GM08714 (cell line): ENCODE measurements at regions not wholly inside any gene's neighbourhood (a gene's known extent, or its start where the extent isn't known, plus 50 kb on each side); places are given as distances from the start of the nearest gene placed in this dataset.

Experiments
- H3K4me3 ChIP-seq: fragments of 200-500 bp; sonication (Bioruptor generic); 2 replicates; pipeline ENCODE4 v1.5.1; 2014; ENCODE audit warnings: mild to moderate bottlenecking, low read length, inconsistent platforms
- ZNF274 ChIP-seq: IDR thresholded peaks from 2 replicates; pipeline ENCODE4 v1.6.1; 2012; ENCODE audit warnings: mild to moderate bottlenecking, low read depth, low read length

DNA sequence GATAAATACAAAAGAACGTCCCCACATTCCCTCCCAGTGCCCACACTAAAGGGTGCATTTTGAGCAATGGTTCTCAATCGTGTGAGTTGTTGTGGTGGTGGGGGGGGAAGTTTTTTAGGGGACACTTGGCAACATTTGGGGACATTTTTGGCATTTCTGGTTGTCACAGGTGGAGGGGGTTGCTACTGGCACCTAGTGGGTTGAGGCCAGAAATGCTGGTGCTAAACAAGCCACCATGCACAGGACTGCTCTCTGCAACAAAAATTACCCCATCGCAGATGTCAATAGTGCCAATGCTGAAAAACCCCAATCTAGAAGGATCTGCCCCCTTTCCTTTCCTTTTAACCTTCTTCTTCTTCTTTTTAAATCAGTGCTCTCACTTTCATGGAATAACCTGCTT is 453.3 kb downstream of the TSHZ3 start:
- H3K4me3 ChIP-seq, result no peak overlapping the region
- no peak for TF ChIP-seq ZNF274

GRCh38 chr19:30891051-30891450 is 458.2 kb downstream of the TSHZ3 start:
- no peak for TF ChIP-seq ZNF274
- H3K4me3 ChIP-seq, result no peak overlapping the region

GRCh38 chr19:30890033-30890432 is 459.2 kb downstream of the TSHZ3 start:
- H3K4me3 ChIP-seq, result no peak overlapping the region
- no peak for TF ChIP-seq ZNF274

DNA sequence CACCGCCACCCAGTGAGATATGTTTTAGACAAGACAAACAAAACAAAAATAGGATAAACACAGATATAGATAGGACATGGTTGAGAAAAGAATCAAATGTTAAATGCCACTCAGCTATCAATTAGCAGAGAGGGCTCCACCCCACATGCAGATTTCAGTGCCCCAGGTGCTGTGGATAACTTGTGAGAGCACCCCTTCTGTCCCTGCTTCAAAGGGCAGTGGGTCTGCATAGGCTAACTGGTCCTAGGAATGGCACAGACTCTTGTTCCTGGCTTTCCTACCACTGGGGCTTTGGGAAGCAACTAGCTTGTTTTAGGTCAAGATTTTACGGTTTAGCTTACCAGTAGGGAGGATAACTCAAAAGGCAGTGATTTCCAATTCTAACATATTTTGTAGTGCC is 460.3 kb downstream of the TSHZ3 start:
- no peak for TF ChIP-seq ZNF274
- no peak overlapping the region for H3K4me3 ChIP-seq

DNA sequence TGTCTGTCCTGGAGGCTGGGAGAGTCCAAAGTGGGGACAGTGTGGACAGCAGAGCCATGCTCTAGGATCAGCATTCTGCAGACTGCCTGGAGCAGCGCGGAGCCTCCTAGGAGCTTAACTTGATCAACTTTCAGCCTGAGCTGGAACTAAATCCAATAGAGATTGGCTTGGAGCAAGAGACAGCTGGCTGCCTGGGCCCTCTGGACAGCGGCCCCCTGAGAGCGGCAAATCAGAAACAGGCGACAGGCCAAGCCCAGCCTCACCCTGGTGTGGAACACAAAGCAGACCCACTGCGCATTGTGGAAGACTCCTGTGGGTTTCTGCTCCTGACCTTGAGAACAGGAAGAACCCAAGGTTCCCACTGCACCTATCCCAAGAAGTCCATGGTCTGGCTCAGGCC is 462.2 kb downstream of the TSHZ3 start:
- H3K4me3 ChIP-seq, result no peak overlapping the region
- no peak for TF ChIP-seq ZNF274

GRCh38 chr19:30886222-30886621 is 463.0 kb downstream of the TSHZ3 start:
- no peak overlapping the region for H3K4me3 ChIP-seq
- no peak for TF ChIP-seq ZNF274

DNA sequence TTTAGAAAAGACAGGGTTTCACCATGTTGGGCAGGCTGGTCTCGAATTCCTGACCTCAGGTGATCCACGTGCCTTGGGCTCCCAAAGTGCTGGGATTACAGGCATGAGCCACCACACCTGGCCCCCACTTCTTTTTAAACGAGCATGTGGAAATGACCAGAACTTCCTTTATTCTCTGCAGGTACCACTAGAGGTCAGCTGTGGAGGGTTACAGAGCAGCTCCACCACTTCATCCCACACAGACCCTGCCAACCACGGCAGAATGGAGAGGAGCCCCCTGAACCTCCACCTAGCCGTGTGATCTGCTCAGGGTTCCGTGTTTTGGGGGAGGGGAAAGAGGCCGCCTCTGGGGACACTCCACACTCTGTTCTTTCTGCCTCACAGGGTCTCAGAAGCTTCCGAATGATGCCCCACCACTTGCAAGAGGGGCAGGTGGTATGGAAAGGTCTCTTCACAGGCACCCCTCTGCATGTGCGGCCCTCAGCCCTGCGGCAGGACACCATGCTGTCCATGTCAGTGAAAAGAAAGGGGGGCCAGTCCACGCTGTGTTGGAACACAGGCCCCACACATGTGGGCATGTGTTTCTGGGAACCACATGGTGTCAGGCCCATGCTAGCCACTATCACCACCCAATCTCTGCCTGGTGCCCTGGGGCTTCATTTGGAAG is 465.0 kb downstream of the TSHZ3 start:
- no peak for TF ChIP-seq ZNF274
- no peak overlapping the region for H3K4me3 ChIP-seq

GRCh38 chr19:30883071-30883470 is 466.2 kb downstream of the TSHZ3 start:
- H3K4me3 ChIP-seq, result no peak overlapping the region
- TF ChIP-seq ZNF274, result no peak

- H3K4me3 ChIP-seq, result no peak overlapping the region
- TF ChIP-seq ZNF274, result no peak
Measured at GRCh38 chr19:30882411-30883005, 466.7 kb downstream of the TSHZ3 start.

DNA sequence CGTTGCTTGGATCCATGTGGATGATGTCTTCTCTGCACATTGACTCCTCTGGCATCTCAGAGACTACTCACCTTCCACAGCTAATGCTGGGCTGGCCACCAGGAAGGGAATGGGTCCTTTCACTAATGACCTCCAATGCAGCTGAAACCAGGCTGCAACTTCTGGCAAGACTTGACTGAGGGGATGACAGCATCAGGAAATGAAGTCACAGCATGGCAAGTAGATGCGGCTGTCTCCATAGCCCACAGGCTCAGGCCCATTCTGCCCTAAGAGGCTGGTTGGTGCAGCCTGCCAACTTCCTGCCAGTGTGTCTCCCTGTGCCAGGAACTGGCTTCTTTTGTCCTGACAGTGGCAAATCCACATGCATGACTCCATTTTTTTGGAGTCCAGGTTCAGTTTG is 467.3 kb downstream of the TSHZ3 start:
- TF ChIP-seq ZNF274, result no peak

GRCh38 chr19:30881281-30881680 is 468.0 kb downstream of the TSHZ3 start:
- H3K4me3 ChIP-seq, result no peak overlapping the region
- no peak for TF ChIP-seq ZNF274

More for the DNA sequence above, 467.3 kb downstream of the TSHZ3 start:
- H3K4me3 ChIP-seq, result no peak overlapping the region

- TF ChIP-seq ZNF274, result no peak
- no peak overlapping the region for H3K4me3 ChIP-seq
Measured at GRCh38 chr19:30880551-30880950, 468.7 kb downstream of the TSHZ3 start.

GRCh38 chr19:30880151-30880550 is 469.1 kb downstream of the TSHZ3 start:
- no peak for TF ChIP-seq ZNF274

DNA sequence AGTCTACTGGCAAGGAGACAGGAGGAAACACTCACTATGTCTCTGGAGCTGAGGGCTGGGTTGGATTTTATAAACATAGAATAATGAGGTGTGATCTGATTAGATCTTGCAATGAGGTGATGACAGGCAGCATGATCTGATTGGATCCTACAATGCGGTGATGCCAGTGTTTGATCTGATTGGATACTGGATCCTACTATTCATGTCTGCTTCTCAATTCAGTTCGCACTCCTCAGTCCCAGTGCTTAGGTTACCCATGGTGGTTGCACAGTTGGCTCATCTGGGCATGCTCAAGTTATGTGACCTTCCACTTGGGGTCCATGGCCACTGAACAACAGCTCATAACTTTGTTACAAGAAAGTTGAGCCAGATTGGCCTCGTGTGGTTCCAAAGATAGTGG is 469.5 kb downstream of the TSHZ3 start:
- TF ChIP-seq ZNF274, result no peak
- no peak overlapping the region for H3K4me3 ChIP-seq

More at GRCh38 chr19:30880151-30880550, 469.1 kb downstream of the TSHZ3 start:
- H3K4me3 ChIP-seq, result no peak overlapping the region

DNA sequence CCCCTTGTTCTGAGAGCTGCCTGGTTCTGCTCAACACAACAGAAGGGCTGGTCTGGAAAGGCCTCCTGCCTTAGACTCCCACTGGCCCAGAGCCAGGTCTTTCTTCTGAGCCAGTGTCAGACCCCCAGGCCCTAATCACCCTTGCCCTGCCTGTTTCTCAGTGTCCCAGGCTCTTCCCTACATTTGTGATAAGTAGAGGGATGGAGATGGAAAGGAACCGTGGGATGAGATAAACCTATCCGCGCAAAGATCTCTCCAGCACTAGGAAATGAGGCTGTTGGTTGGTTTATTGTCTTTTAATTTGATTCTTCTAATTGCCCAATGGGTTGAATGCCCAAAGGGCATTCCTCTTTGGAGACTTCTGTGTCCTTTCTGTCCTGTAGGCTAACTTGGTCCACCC is 470.0 kb downstream of the TSHZ3 start:
- no peak overlapping the region for H3K4me3 ChIP-seq
- no peak for TF ChIP-seq ZNF274

DNA sequence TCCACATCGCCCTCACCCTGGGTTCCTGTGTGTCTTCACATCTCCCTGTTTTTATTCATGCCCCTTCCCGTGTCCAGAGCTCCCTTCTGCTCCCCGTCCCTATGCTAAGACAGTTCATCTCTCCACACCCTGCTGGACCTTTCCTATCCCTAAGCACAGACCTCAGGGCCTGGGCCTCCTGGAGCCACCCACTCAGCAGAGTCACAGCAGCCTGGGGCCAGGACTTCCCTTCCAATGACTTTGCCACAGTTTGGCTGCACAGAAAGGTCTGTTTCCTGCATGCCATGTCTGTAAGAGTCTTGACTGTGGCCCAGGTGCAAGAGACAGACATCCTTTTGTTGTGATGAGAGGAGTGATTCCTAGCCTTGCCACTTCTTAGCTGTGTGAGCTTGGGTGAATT is 470.7 kb downstream of the TSHZ3 start:
- no peak overlapping the region for H3K4me3 ChIP-seq
- no peak for TF ChIP-seq ZNF274
